H1 (cell line): ENCODE measurements at regions not wholly inside any gene's neighbourhood (a gene's known extent, or its start where the extent isn't known, plus 50 kb on each side); places are given as distances from the start of the nearest gene placed in this dataset.

Source experiments
- CTCF ChIA-PET: fragments of 300-600 bp; sonication (Branson Sonifier 250); formaldehyde crosslinking; loops from one replicate; lab custom pipeline; 2021; ENCODE audit not compliant: partially characterized antibody; lab: Charles Lee
- POLR2A ChIA-PET: fragments of 300-600 bp; sonication (Branson Sonifier 250); formaldehyde crosslinking; loops from one replicate; lab custom pipeline; 2021; ENCODE audit warnings: inconsistent platforms; ENCODE audit not compliant: partially characterized antibody; lab: Charles Lee
- DNase-seq, 2 experiments: peaks; one replicate each; pipeline versions ENCODE4 v3.0.0 to v3.0.0-alpha.2; 2010 to 2022; ENCODE audit warnings: low spot score in 2 of 2, low read depth in 1 of 2, mixed read lengths in 1 of 2
- FAIRE-seq: peaks from 2 replicates; lab custom pipeline; 2011; peaks lifted over from hg19 to GRCh38; lab: Jason Lieb, UNC
- H2AFZ ChIP-seq: 2 replicates; pipeline ENCODE4 v1.8.1; 2012; ENCODE audit warnings: low read length, inconsistent platforms
- H2AK5ac ChIP-seq: 2 replicates; pipeline ENCODE4 v1.6.1; 2013; ENCODE audit warnings: low read depth, low read length
- H2BK120ac ChIP-seq: replicated peaks from 2 replicates; pipeline ENCODE3; 2013; ENCODE audit warnings: low read depth, low read length, inconsistent platforms
- H2BK12ac ChIP-seq: 2 replicates; pipeline ENCODE4 v1.6.1; 2013; ENCODE audit warnings: low read depth, low read length
- H2BK15ac ChIP-seq: 2 replicates; pipeline ENCODE4 v1.6.1; 2013; ENCODE audit warnings: low read length
- H2BK20ac ChIP-seq: 2 replicates; pipeline ENCODE4 v1.6.1; 2013; ENCODE audit warnings: low read length
- H2BK5ac ChIP-seq: 2 replicates; pipeline ENCODE4 v1.6.1; 2013; ENCODE audit warnings: low read depth, low read length
- H3K14ac ChIP-seq: 2 replicates; pipeline ENCODE4 v1.6.1; 2013; ENCODE audit warnings: inconsistent platforms; ENCODE audit not compliant: insufficient read length
- H3K18ac ChIP-seq: 2 replicates; pipeline ENCODE4 v1.6.1; 2013; ENCODE audit warnings: low read length; ENCODE audit errors: extremely low read depth
- H3K23ac ChIP-seq: 2 replicates; pipeline ENCODE4 v1.6.1; 2013; ENCODE audit warnings: inconsistent platforms; ENCODE audit not compliant: insufficient read length
- H3K23me2 ChIP-seq: 2 replicates; pipeline ENCODE4 v1.6.1; 2013; ENCODE audit warnings: low read depth, low read length
- H3K27ac ChIP-seq: 2 replicates; pipeline ENCODE4 v1.6.1; 2011; ENCODE audit warnings: low read depth, low read length, inconsistent platforms
- H3K27me3 ChIP-seq, 4 experiments: replicated peaks in 1 of 4; 1 replicate in 1 of 4; 2 replicates in 3 of 4; pipeline versions ENCODE4 v1.6.1 to v1.8.1; 2011 to 2013; ENCODE audit warnings: low read length in 3 of 4, mild to moderate bottlenecking in 3 of 4, inconsistent platforms in 2 of 4, mixed read lengths in 2 of 4, moderate library complexity in 1 of 4; ENCODE audit not compliant: control insufficient read depth in 3 of 4, insufficient read depth in 3 of 4; ENCODE audit errors: extremely low read depth in 1 of 4
- H3K36me3 ChIP-seq, 4 experiments: 2 replicates each; pipeline versions ENCODE4 v1.6.1 to v1.8.1; 2011 to 2013; ENCODE audit warnings: mild to moderate bottlenecking in 4 of 4, low read length in 3 of 4, moderate library complexity in 2 of 4, control low read depth in 1 of 4, inconsistent platforms in 1 of 4; ENCODE audit not compliant: insufficient read depth in 4 of 4, control insufficient read depth in 2 of 4
- H3K4ac ChIP-seq: replicated peaks from 2 replicates; pipeline ENCODE3; 2013; ENCODE audit warnings: low read length, low read depth, mixed read lengths, inconsistent platforms; ENCODE audit not compliant: insufficient read length
- H3K4me1 ChIP-seq, 4 experiments: replicated peaks in 1 of 4; 1 replicate in 1 of 4; 2 replicates in 3 of 4; pipeline versions ENCODE4 v1.6.1 to v1.8.1; 2011 to 2013; ENCODE audit warnings: low read length in 3 of 4, inconsistent platforms in 2 of 4, mixed read lengths in 1 of 4; ENCODE audit not compliant: insufficient read depth in 4 of 4, control insufficient read depth in 3 of 4
- H3K4me2 ChIP-seq, 2 experiments: 2 replicates each; pipeline versions ENCODE4 v1.6.1 to v1.8.1; 2011 to 2013; ENCODE audit warnings: low read depth in 2 of 2, low read length in 2 of 2, control low read depth in 1 of 2, inconsistent platforms in 1 of 2, mild to moderate bottlenecking in 1 of 2; ENCODE audit not compliant: insufficient read depth in 1 of 2
- H3K4me3 ChIP-seq, 4 experiments: fragments of 200-600, 300-600 bp in 1 of 4; sonication (generic), shearing (Covaris generic), sonication (Bioruptor Twin) in 1 of 4; 2 replicates each; pipeline versions ENCODE4 v1.5.1 to v1.8.1; 2011 to 2016; ENCODE audit warnings: low read length in 4 of 4, low read depth in 3 of 4, control low read depth in 2 of 4, inconsistent platforms in 2 of 4, mild to moderate bottlenecking in 2 of 4, mixed read lengths in 1 of 4, moderate library complexity in 1 of 4; ENCODE audit not compliant: insufficient read depth in 2 of 4; ENCODE audit errors: extremely low read depth in 1 of 4
- H3K56ac ChIP-seq: replicated peaks from 2 replicates; pipeline ENCODE3; 2013; ENCODE audit warnings: low read depth, mild to moderate bottlenecking, mixed read lengths, low read length, inconsistent platforms; ENCODE audit not compliant: insufficient read length
- H3K79me1 ChIP-seq: 2 replicates; pipeline ENCODE4 v1.6.1; 2013; ENCODE audit warnings: low read depth, low read length, control low read depth
- H3K79me2 ChIP-seq, 2 experiments: 2 replicates each; pipeline versions ENCODE4 v1.6.1 to v1.8.1; 2012 to 2013; ENCODE audit warnings: low read length in 2 of 2, mild to moderate bottlenecking in 2 of 2, inconsistent platforms in 1 of 2; ENCODE audit not compliant: insufficient read depth in 2 of 2, control insufficient read depth in 1 of 2
- H3K9ac ChIP-seq, 4 experiments: replicated peaks in 1 of 4; 1 replicate in 1 of 4; 2 replicates in 3 of 4; pipeline versions ENCODE4 v1.6.1 to v1.8.1; 2011 to 2013; ENCODE audit warnings: low read depth in 3 of 4, low read length in 3 of 4, control low read depth in 2 of 4, mild to moderate bottlenecking in 2 of 4, moderate library complexity in 2 of 4, inconsistent platforms in 1 of 4; ENCODE audit errors: extremely low read depth in 1 of 4
- H3K9me3 ChIP-seq, 2 experiments: 2 replicates each; pipeline versions ENCODE4 v1.6.1 to v1.8.1; 2012 to 2013; ENCODE audit warnings: mild to moderate bottlenecking in 2 of 2, moderate library complexity in 2 of 2, control low read depth in 1 of 2, inconsistent platforms in 1 of 2, low read depth in 1 of 2, low read length in 1 of 2, mixed read lengths in 1 of 2; ENCODE audit not compliant: insufficient read depth in 2 of 2
- H4K20me1 ChIP-seq, 2 experiments: replicated peaks in 1 of 2; 2 replicates each; pipeline versions ENCODE3 to v1.8.1; 2011 to 2013; ENCODE audit warnings: inconsistent platforms in 2 of 2, low read length in 2 of 2, mild to moderate bottlenecking in 1 of 2; ENCODE audit not compliant: insufficient read depth in 2 of 2, control insufficient read depth in 1 of 2
- H4K5ac ChIP-seq: 2 replicates; pipeline ENCODE4 v1.6.1; 2013; ENCODE audit warnings: low read length, low read depth, mixed read lengths, inconsistent platforms; ENCODE audit not compliant: insufficient read length
- H4K8ac ChIP-seq: 2 replicates; pipeline ENCODE4 v1.8.0; 2013; ENCODE audit warnings: mild to moderate bottlenecking, moderate library complexity, low read length, inconsistent platforms; ENCODE audit not compliant: insufficient read depth; ENCODE audit errors: extremely low read depth
- H4K91ac ChIP-seq: replicated peaks from 2 replicates; pipeline ENCODE3; 2013; ENCODE audit warnings: low read length, mixed read lengths, inconsistent platforms; ENCODE audit not compliant: insufficient read length
- EGR1 ChIP-seq: IDR thresholded peaks from 2 replicates; pipeline ENCODE4 v1.6.1; 2011; ENCODE audit warnings: low read depth, low read length, borderline replicate concordance
- HDAC2 ChIP-seq, 2 experiments: fragments of 300-600 bp in 1 of 2; sonication (generic) in 1 of 2; IDR thresholded peaks; 2 replicates each; pipeline ENCODE4 v1.6.1; 2011 to 2012; ENCODE audit warnings: low read depth in 2 of 2, low read length in 2 of 2, mild to moderate bottlenecking in 2 of 2, moderate library complexity in 2 of 2, borderline replicate concordance in 1 of 2, inconsistent platforms in 1 of 2
- WGBS, 2 experiments: shearing (Covaris generic) in 1 of 2; methylation state at CpG; one replicate each; pipeline versions ENCODE4 v1.1.6 to v1.1.7; 2013 to 2015; ENCODE audit warnings: low lambda C conversion rate in 2 of 2, mixed read lengths in 2 of 2, inconsistent platforms in 1 of 2, low coverage in 1 of 2, missing lambda C conversion rate in 1 of 2; ENCODE audit not compliant: insufficient replicate concordance in 2 of 2, insufficient coverage in 1 of 2, insufficient read length in 1 of 2; ENCODE audit errors: extremely low coverage in 1 of 2, missing lambda C conversion rate in 1 of 2; 5-methylcytosine and 5-hydroxymethylcytosine counted together
- TF ChIP-seq, protein P1 (sequence below), 3 experiments: IDR thresholded peaks; 1 replicate in 2 of 3; 2 replicates in 1 of 3; pipeline versions ENCODE4 v1.5.1 to v1.6.1; 2011; ENCODE audit warnings: low read length in 3 of 3, mild to moderate bottlenecking in 3 of 3, inconsistent platforms in 2 of 3, low read depth in 1 of 3, moderate library complexity in 1 of 3; ENCODE audit not compliant: insufficient read depth in 1 of 3; ENCODE audit errors: control extremely low read depth in 1 of 3

DNA sequence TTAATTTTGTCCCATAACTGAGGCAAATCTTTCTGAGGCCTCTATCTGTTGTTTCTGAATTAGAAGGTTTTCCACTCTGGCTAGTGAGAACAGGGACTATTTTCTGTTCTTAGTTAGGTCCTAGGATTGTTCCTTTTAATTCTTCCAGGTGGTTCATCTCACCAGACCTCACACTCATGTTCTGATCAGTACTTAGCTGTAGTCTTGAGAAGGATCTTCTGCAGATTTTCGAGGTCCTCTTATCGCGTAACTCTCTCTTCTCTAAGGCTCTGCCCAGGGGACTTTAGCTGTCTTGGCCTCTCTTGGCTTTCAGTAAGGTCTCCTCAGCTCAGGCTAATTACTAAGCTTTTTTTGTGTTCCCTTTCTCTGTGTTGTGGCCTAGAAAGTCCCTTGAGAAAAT is 201.1 kb downstream of the ETNK1 start:
- Histone ChIP-seq H4K8ac (no peak overlapping the region), H3K18ac (no peak overlapping the region), H3K79me2 (no peaks in the 10 kb centered on the region), H3K36me3 (no peaks in the 10 kb centered on the region; a peak in 1 of 8 replicates), H2BK5ac (no peak overlapping the region), H3K27me3 (peaks cover 0 to 1% (median 0%) of the 10 kb centered on the region in 4 experiments; a peak in 1 of 7 replicates), H3K14ac (no peak overlapping the region), H2BK12ac (no peak overlapping the region), H4K91ac (no peak overlapping the region), H2BK20ac (no peak overlapping the region), H2AK5ac (no peak overlapping the region), H4K20me1 (no peaks in the 10 kb centered on the region), H3K23ac (no peak overlapping the region), H2BK15ac (no peak overlapping the region), H3K23me2 (no peaks in the 10 kb centered on the region), H3K56ac (no peak overlapping the region), H3K4me2 (no peak overlapping the region), H3K9me3 (peaks cover 13 to 14% of the 10 kb centered on the region in 2 experiments; a peak in 3 of 4 replicates), H3K4ac (no peak overlapping the region), H3K9ac (no peak overlapping the region), H3K27ac (no peak overlapping the region), H3K79me1 (no peaks in the 10 kb centered on the region), H4K5ac (no peak overlapping the region), H3K4me1 (no peaks in the 10 kb centered on the region), H2AFZ (no peak overlapping the region), H3K4me3 (no peak overlapping the region), H2BK120ac (no peak overlapping the region)
- FAIRE-seq (no peak), DNase-seq (no peak)
- 94% methylated on average over 3 of the region's 3 CpGs; no CpG with 5 or more reads in 1 of the 2 experiments for WGBS, 2 experiments
- ChIA-PET CTCF (interaction anchor here (0.8 to 1.6 kb wide), 2 partner anchors 10 to 229 kb away, joined by 3 to 4 read pairs; no protein-coding TSS in a partner anchor), POLR2A (no interaction called here)
- TF ChIP-seq, protein P1, sequence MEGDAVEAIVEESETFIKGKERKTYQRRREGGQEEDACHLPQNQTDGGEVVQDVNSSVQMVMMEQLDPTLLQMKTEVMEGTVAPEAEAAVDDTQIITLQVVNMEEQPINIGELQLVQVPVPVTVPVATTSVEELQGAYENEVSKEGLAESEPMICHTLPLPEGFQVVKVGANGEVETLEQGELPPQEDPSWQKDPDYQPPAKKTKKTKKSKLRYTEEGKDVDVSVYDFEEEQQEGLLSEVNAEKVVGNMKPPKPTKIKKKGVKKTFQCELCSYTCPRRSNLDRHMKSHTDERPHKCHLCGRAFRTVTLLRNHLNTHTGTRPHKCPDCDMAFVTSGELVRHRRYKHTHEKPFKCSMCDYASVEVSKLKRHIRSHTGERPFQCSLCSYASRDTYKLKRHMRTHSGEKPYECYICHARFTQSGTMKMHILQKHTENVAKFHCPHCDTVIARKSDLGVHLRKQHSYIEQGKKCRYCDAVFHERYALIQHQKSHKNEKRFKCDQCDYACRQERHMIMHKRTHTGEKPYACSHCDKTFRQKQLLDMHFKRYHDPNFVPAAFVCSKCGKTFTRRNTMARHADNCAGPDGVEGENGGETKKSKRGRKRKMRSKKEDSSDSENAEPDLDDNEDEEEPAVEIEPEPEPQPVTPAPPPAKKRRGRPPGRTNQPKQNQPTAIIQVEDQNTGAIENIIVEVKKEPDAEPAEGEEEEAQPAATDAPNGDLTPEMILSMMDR (IDR thresholded peaks at IDR 0.05; ENCODE audit: control extremely low read depth in 1 of 3, insufficient read depth in 1 of 3, low read depth in 1 of 3, low read length in 3 of 3), result no peak
- TF ChIP-seq EGR1, result no peak
- TF ChIP-seq HDAC2 (IDR thresholded peaks at IDR 0.05; ENCODE audit: borderline replicate concordance in 1 of 2, low read depth in 2 of 2, low read length in 2 of 2), result no peak
